ENCODE measurements at regions not wholly inside any gene's neighbourhood (a gene's known extent, or its start where the extent isn't known, plus 50 kb on each side); places are given as distances from the start of the nearest gene placed in this dataset.
"Not testable (repeated sequence)": the region's sequence is repeated elsewhere in the genome, so short reads cannot be mapped to it uniquely, and the experiment has no call there.

GRCh38 chr6:11425876-11426275 is 111.7 kb upstream of the TMEM170B start:
- no peak for DNase-seq

GRCh38 chr6:11425431-11425871 is 112.1 kb upstream of the TMEM170B start:
- DNase-seq, result no peak

GRCh38 chr6:11424395-11425034 is 113.0 kb upstream of the TMEM170B start:
- DNase-seq, result no peak

- no peak for DNase-seq
Observed at GRCh38 chr6:11423667-11424066, 113.9 kb upstream of the TMEM170B start.

- DNase-seq, result no peak
Observed at GRCh38 chr6:11423072-11423471, 114.5 kb upstream of the TMEM170B start.

- DNase-seq, result no peak
Observed at GRCh38 chr6:11419763-11420453, 117.6 kb upstream of the TMEM170B start.

GRCh38 chr6:11418290-11418905 is 119.2 kb upstream of the TMEM170B start:
- DNase-seq, result no peak

- no peak for DNase-seq
Observed at GRCh38 chr6:11416936-11417576, 120.5 kb upstream of the TMEM170B start.

GRCh38 chr6:11416099-11416935 is 121.2 kb upstream of the TMEM170B start:
- not testable (repeated sequence) for DNase-seq

GRCh38 chr6:11415557-11415956 is 122.0 kb upstream of the TMEM170B start:
- no peak for DNase-seq

- DNase-seq, result no peak
Observed at GRCh38 chr6:11414176-11414963, 123.2 kb upstream of the TMEM170B start.

- DNase-seq, result no peak
Observed at GRCh38 chr6:11413728-11414127, 123.8 kb upstream of the TMEM170B start.

GRCh38 chr6:11413117-11413687 is 124.3 kb upstream of the TMEM170B start:
- DNase-seq, result no peak

- no peak for DNase-seq
Observed at GRCh38 chr6:11412616-11413015, 124.9 kb upstream of the TMEM170B start.

GRCh38 chr6:11412011-11412424 is 125.5 kb upstream of the TMEM170B start:
- no peak for DNase-seq

- no peak for DNase-seq
Observed at GRCh38 chr6:11411593-11411992, 126.0 kb upstream of the TMEM170B start.

- DNase-seq, result no peak
Observed at GRCh38 chr6:11410539-11411307, 126.8 kb upstream of the TMEM170B start.

GRCh38 chr6:11409371-11409770 is 128.2 kb upstream of the TMEM170B start:
- DNase-seq, result no peak

- no peak for DNase-seq
Observed at GRCh38 chr6:11407414-11407813, 130.1 kb upstream of the TMEM170B start.

- no peak for DNase-seq
Observed at GRCh38 chr6:11404838-11405237, 132.7 kb upstream of the TMEM170B start.

- no peak for DNase-seq
Observed at GRCh38 chr6:11404081-11404480, 133.5 kb upstream of the TMEM170B start.
